Sigmoid colon (tissue), 6 donors: ENCODE measurements at regions not wholly inside any gene's neighbourhood (a gene's known extent, or its start where the extent isn't known, plus 50 kb on each side); places are given as distances from the start of the nearest gene placed in this dataset.

Source experiments
- DNase-seq: peaks from one replicate; pipeline ENCODE4 v3.0.0-alpha.2; 2019
- H3K27ac ChIP-seq, 4 donors: fragments of 200-600 bp; sonication (generic); one replicate each; pipeline ENCODE4 v1.5.1; 2016 to 2019; ENCODE audit warnings: mild to moderate bottlenecking in 1 of 4
- H3K27me3 ChIP-seq, 3 donors: fragments of 200-600 bp; sonication (generic); one replicate each; pipeline ENCODE4 v1.5.1; 2019; ENCODE audit warnings: mild to moderate bottlenecking in 1 of 3
- H3K36me3 ChIP-seq, 4 donors: fragments of 200-600 bp; sonication (generic); one replicate each; pipeline ENCODE4 v1.5.1; 2016 to 2019
- H3K4me1 ChIP-seq, 4 donors: fragments of 200-600 bp; sonication (generic); one replicate each; pipeline ENCODE4 v1.5.1; 2017 to 2019
- H3K4me3 ChIP-seq, 4 donors: fragments of 200-600 bp; sonication (generic); one replicate each; pipeline ENCODE4 v1.5.1; 2017 to 2019; ENCODE audit warnings: mild to moderate bottlenecking in 2 of 4, moderate library complexity in 1 of 4
- H3K9me3 ChIP-seq, 4 donors: fragments of 200-600 bp in 3 of 4; sonication (generic) in 3 of 4; one replicate each; pipeline versions ENCODE4 v1.5.1 to v1.6.1; 2013 to 2019
- EP300 ChIP-seq, 4 donors: sonication (generic); formaldehyde crosslinking; IDR thresholded peaks; one replicate each; pipeline ENCODE4 v1.6.1; 2017; ENCODE audit warnings: antibody characterized with exemption in 4 of 4
- POLR2A ChIP-seq, 2 donors: fragments of 450-650 bp; IDR thresholded peaks; one replicate each; pipeline ENCODE4 v1.6.1; 2016; ENCODE audit warnings: antibody characterized with exemption in 2 of 2, mild to moderate bottlenecking in 2 of 2, moderate library complexity in 2 of 2
- POLR2AphosphoS5 ChIP-seq, 4 donors: sonication (generic); formaldehyde crosslinking; IDR thresholded peaks; one replicate each; pipeline ENCODE4 v1.6.1; 2017; ENCODE audit warnings: antibody characterized with exemption in 4 of 4
- WGBS, 2 donors: extraction: QIAGEN DNeasy Blood & Tissue Kit; methylation state at CpG; one replicate each; pipeline ENCODE4 v1.1.7; 2013; 5-methylcytosine and 5-hydroxymethylcytosine counted together
- intact Hi-C: fragments of 100-400 bp; cut with DNase I; formaldehyde crosslinking; loops from one replicate; pipeline ENCODE4 v1.15.1; 2023
- TF ChIP-seq, protein P1 (sequence below), 4 experiments: fragments of 450-650 bp in 3 of 4; fragments of 200-600 bp in 1 of 4; IDR thresholded peaks; one replicate each; pipeline ENCODE4 v1.5.1; 2016 to 2019; ENCODE audit warnings: antibody characterized with exemption in 4 of 4, mild to moderate bottlenecking in 3 of 4, moderate library complexity in 2 of 4
- donor health status: healthy with polysubstance abuse.
- donor health status: healthy.

DNA sequence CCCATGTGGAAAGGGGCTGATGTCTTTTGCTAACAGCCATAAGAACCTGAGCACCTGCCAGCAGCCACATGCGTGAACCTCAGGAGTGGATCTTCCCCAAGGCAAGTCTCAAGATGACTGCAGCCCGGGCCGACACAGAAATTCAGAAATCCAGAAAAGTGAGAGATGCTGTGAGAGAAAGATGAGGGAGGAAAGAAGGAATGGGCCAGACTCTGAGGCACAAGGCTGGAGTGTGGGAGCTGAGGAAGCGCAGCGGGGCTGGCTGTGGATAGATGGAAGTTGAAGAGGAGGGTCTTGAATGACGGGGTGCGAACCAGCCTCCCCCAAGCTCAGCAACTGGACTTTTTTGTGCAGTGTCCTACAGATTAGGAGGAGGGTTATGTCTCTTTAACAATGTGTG is 337.8 kb downstream of the GADD45G start:
- WGBS, 2 donors, result 96 to 97% methylated on average over 7 of the region's 7 CpGs
- peak overlapping the region; percentile 71 to 79 (median 76) for H3K27ac ChIP-seq
- no peak overlapping the region for H3K4me3 ChIP-seq
- H3K9me3 ChIP-seq, result no peaks in the 10 kb centered on the region
- intact Hi-C loops, result loop anchor here (1.0 kb wide), 1 partner anchor 319 kb away; no protein-coding TSS in a partner anchor
- H3K27me3 ChIP-seq, result no peaks in the 10 kb centered on the region
- DNase-seq, result no peak
- peaks cover 0 to 62% (median 52%) of the 10 kb centered on the region in 4 donors for H3K4me1 ChIP-seq
- no peaks in the 10 kb centered on the region for H3K36me3 ChIP-seq
- TF ChIP-seq, protein P1, sequence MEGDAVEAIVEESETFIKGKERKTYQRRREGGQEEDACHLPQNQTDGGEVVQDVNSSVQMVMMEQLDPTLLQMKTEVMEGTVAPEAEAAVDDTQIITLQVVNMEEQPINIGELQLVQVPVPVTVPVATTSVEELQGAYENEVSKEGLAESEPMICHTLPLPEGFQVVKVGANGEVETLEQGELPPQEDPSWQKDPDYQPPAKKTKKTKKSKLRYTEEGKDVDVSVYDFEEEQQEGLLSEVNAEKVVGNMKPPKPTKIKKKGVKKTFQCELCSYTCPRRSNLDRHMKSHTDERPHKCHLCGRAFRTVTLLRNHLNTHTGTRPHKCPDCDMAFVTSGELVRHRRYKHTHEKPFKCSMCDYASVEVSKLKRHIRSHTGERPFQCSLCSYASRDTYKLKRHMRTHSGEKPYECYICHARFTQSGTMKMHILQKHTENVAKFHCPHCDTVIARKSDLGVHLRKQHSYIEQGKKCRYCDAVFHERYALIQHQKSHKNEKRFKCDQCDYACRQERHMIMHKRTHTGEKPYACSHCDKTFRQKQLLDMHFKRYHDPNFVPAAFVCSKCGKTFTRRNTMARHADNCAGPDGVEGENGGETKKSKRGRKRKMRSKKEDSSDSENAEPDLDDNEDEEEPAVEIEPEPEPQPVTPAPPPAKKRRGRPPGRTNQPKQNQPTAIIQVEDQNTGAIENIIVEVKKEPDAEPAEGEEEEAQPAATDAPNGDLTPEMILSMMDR (IDR thresholded peaks at IDR 0.05), result no peak
- no peak for TF ChIP-seq POLR2AphosphoS5 (IDR thresholded peaks at IDR 0.05)
- no peak for TF ChIP-seq POLR2A (IDR thresholded peaks at IDR 0.05)
- TF ChIP-seq EP300 (IDR thresholded peaks at IDR 0.05), result no peak

DNA sequence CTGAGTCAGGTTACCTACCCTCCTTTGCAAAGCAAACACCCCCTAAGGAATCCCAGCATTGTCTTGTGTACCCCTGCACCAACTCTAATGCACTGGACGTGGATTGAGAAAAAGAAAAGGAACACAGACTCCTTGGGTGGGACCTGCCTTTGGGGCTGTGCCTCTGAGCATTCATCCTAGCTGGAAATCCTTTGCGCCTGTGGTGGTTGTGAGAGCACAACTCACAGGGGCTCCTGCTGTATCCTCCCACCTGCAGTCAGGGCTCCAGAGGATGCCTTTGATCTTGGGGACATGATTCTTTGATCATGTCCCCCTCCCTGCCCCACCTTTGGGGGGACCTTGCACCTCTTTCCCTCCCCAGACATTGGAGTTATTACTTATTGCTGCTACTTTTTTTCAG is 338.5 kb downstream of the GADD45G start:
- no peaks in the 10 kb centered on the region for H3K36me3 ChIP-seq
- peak overlapping the region in 3 of 4 donors; percentile 62 to 75 (median 71) for H3K27ac ChIP-seq
- TF ChIP-seq POLR2A (IDR thresholded peaks at IDR 0.05) (no peak), EP300 (IDR thresholded peaks at IDR 0.05) (no peak)
- H3K4me1 ChIP-seq, result peaks cover 0 to 62% (median 52%) of the 10 kb centered on the region in 4 donors
- no peaks in the 10 kb centered on the region for H3K9me3 ChIP-seq
- WGBS, 2 donors, result 86 to 87% methylated on average over 2 of the region's 2 CpGs
- DNase-seq, result no peak
- intact Hi-C loops, result no loop called here
- H3K4me3 ChIP-seq, result no peak overlapping the region
- H3K27me3 ChIP-seq, result no peaks in the 10 kb centered on the region

DNA sequence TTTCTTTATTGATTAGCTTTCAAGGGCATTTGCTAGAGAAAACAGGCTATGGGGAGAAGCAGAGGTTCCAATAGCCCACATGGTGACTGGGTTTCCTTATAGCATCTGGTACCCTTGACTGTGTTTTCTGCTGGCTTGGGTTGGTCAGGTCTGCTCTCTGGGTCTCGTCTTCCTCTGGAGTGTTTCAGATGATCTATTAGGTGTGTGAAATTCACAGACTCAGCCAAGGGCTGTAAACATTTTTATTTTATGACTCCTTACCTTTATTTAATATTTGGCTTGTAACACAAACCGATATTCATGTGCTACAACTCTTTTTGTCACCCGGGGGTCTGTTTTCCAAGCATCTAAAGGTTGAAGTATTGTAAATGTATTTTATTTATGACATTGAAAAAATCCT is 338.9 kb downstream of the GADD45G start:
- TF ChIP-seq EP300 (IDR thresholded peaks at IDR 0.05) (peak in 1 of 4 donors; percentile 36), POLR2AphosphoS5 (IDR thresholded peaks at IDR 0.05) (peak in 3 of 4 donors; percentile 55 to 79 (median 74)), POLR2A (IDR thresholded peaks at IDR 0.05) (no peak)
- TF ChIP-seq, protein P1 (IDR thresholded peaks at IDR 0.05), result no peak
- Histone ChIP-seq H3K27me3 (no peaks in the 10 kb centered on the region), H3K4me3 (no peak overlapping the region), H3K4me1 (peaks cover 0 to 62% (median 52%) of the 10 kb centered on the region in 4 donors), H3K9me3 (no peaks in the 10 kb centered on the region), H3K36me3 (no peaks in the 10 kb centered on the region), H3K27ac (peak overlapping the region in 3 of 4 donors; percentile 62 to 75 (median 71))
- no peak for DNase-seq
- 34 to 74% methylated on average over 3 of the region's 3 CpGs for WGBS, 2 donors
- intact Hi-C loops, result no loop called here

DNA sequence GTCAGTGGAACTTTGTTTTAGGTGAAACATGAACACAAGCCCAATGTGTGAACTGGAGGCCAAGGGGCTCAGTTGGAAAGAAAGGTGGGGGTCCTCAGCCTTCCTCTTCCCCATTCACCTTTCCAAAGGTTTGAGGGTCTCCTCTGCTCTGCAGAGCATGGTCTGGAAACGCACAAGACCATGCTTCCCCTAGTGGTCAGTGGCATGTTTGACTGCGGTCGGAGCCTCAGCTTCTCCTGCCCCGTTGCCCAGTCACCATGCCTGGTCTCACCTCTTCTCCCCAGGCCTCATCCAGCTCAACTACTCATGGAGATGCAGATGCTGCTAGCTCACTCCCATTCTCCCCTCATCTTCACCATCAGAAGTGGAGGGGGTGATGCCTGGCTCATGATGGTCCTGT is 340.3 kb downstream of the GADD45G start:
- TF ChIP-seq POLR2AphosphoS5 (IDR thresholded peaks at IDR 0.05), result no peak
- TF ChIP-seq, protein P1 (IDR thresholded peaks at IDR 0.05), result peak in 1 of 4 experiments; percentile 16

GRCh38 chr9:89946741-89947140 is 341.9 kb downstream of the GADD45G start:
- Histone ChIP-seq H3K36me3 (no peaks in the 10 kb centered on the region), H3K4me1 (peaks cover 0 to 61% (median 45%) of the 10 kb centered on the region in 4 donors), H3K27ac (peak overlapping the region in 2 of 4 donors; percentile 30 to 34), H3K27me3 (no peaks in the 10 kb centered on the region), H3K9me3 (no peaks in the 10 kb centered on the region), H3K4me3 (no peak overlapping the region)
- 71 to 87% methylated on average over 3 of the region's 3 CpGs for WGBS, 2 donors
- DNase-seq, result no peak
- intact Hi-C loops, result loop anchor here (1.0 kb wide), 1 partner anchor 55 kb away; no protein-coding TSS in a partner anchor
- TF ChIP-seq POLR2AphosphoS5 (IDR thresholded peaks at IDR 0.05), result peak; percentile 61 to 91 (median 76)
- TF ChIP-seq, protein P1 (IDR thresholded peaks at IDR 0.05), result no peak
- peak in 1 of 4 donors; percentile 69 for TF ChIP-seq EP300 (IDR thresholded peaks at IDR 0.05)
- TF ChIP-seq POLR2A (IDR thresholded peaks at IDR 0.05), result no peak

More for the DNA sequence above, 340.3 kb downstream of the GADD45G start:
- Histone ChIP-seq H3K27ac (no peak overlapping the region), H3K36me3 (no peaks in the 10 kb centered on the region), H3K4me3 (no peak overlapping the region), H3K4me1 (peaks cover 0 to 62% (median 52%) of the 10 kb centered on the region in 4 donors), H3K9me3 (no peaks in the 10 kb centered on the region), H3K27me3 (no peaks in the 10 kb centered on the region)
- intact Hi-C loops, result no loop called here
- no peak for DNase-seq
- 83% methylated on average over 4 of the region's 4 CpGs for WGBS, 2 donors
